ENCODE measurements at regions not wholly inside any gene's neighbourhood (a gene's known extent, or its start where the extent isn't known, plus 50 kb on each side); places are given as distances from the start of the nearest gene placed in this dataset.

DNA sequence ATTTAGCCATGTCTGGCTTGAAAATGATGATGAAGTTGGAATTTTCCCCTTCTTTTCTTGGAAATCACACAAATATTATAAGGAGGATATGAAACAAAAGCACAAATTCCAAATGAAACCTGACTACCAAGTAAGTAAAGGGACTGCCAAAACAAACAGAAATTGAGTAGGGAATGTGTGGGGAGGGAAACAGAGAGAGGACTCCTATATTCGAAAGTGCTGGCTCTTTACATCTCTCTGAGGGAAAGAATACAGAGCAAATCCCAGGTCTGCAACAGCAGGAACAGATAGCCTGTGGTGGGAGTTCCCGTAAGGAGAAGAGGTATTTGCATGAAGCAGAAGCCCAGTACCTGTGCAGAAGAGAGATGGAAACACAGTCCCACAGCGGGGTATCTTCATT is 583.7 kb downstream of the EPM2A start:
- TF ChIP-seq, protein P1, sequence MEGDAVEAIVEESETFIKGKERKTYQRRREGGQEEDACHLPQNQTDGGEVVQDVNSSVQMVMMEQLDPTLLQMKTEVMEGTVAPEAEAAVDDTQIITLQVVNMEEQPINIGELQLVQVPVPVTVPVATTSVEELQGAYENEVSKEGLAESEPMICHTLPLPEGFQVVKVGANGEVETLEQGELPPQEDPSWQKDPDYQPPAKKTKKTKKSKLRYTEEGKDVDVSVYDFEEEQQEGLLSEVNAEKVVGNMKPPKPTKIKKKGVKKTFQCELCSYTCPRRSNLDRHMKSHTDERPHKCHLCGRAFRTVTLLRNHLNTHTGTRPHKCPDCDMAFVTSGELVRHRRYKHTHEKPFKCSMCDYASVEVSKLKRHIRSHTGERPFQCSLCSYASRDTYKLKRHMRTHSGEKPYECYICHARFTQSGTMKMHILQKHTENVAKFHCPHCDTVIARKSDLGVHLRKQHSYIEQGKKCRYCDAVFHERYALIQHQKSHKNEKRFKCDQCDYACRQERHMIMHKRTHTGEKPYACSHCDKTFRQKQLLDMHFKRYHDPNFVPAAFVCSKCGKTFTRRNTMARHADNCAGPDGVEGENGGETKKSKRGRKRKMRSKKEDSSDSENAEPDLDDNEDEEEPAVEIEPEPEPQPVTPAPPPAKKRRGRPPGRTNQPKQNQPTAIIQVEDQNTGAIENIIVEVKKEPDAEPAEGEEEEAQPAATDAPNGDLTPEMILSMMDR (IDR thresholded peaks at IDR 0.05; ENCODE audit: low read length): no peak
- TF ChIP-seq EZH2 (optimal IDR thresholded peaks at IDR 0.05; ENCODE audit: low read depth, low read length) (no peak), EZH2phosphoT487 (IDR thresholded peaks at IDR 0.05; ENCODE audit: low read length) (no peak)
